ENCODE measurements at regions not wholly inside any gene's neighbourhood (a gene's known extent, or its start where the extent isn't known, plus 50 kb on each side); places are given as distances from the start of the nearest gene placed in this dataset.

GRCh38 chr3:72213296-72214065 is 428.5 kb upstream of the PROK2 start:
- H4K8ac ChIP-seq (ENCODE audit: extremely low read depth, insufficient read depth, low read length) = no peak overlapping the region
- no peak overlapping the region for H3K4me3 ChIP-seq (ENCODE audit: extremely low read depth in 1 of 4, insufficient read depth in 2 of 4, low read depth in 3 of 4, low read length in 4 of 4)
- no peak overlapping the region for H3K56ac ChIP-seq (replicated peaks; ENCODE audit: insufficient read length, low read depth, low read length)
- ChIA-PET CTCF (ENCODE audit: partially characterized antibody) (no interaction called here), POLR2A (ENCODE audit: partially characterized antibody) (no interaction called here)
- no peak overlapping the region for H3K4ac ChIP-seq (replicated peaks; ENCODE audit: insufficient read length, low read depth, low read length)
- no peak for DNase-seq (ENCODE audit: low read depth in 1 of 2, low spot score in 2 of 2)
- no peak overlapping the region for H2BK120ac ChIP-seq (replicated peaks; ENCODE audit: low read depth, low read length)
- no peak overlapping the region for H2BK5ac ChIP-seq (ENCODE audit: low read depth, low read length)
- peaks cover 2% of the 10 kb centered on the region; the same call in 1 of the 2 replicates for H3K23me2 ChIP-seq (ENCODE audit: low read depth, low read length)
- no peak overlapping the region for H2BK12ac ChIP-seq (ENCODE audit: low read depth, low read length)
- H3K27ac ChIP-seq (ENCODE audit: low read depth, low read length) = no peak overlapping the region
- H3K79me1 ChIP-seq (ENCODE audit: low read depth, low read length) = no peaks in the 10 kb centered on the region; the same call in 1 of the 2 replicates
- no peaks in the 10 kb centered on the region for H3K9me3 ChIP-seq (ENCODE audit: insufficient read depth in 2 of 2, low read depth in 1 of 2, low read length in 1 of 2)
- FAIRE-seq = no peak
- no peak overlapping the region for H3K18ac ChIP-seq (ENCODE audit: extremely low read depth, low read length)
- H3K4me1 ChIP-seq (replicated peaks in 1 of 4; ENCODE audit: control insufficient read depth in 3 of 4, insufficient read depth in 4 of 4, low read length in 3 of 4) = no peaks in the 10 kb centered on the region
- H3K36me3 ChIP-seq (ENCODE audit: control insufficient read depth in 2 of 4, insufficient read depth in 4 of 4, low read length in 3 of 4) = no peaks in the 10 kb centered on the region
- WGBS, 2 experiments (ENCODE audit: extremely low coverage in 1 of 2, insufficient coverage in 1 of 2, insufficient read length in 1 of 2, insufficient replicate concordance in 2 of 2, low coverage in 1 of 2, low lambda C conversion rate in 2 of 2, missing lambda C conversion rate in 1 of 2) = 89% methylated on average over 10 of the region's 10 CpGs; no CpG with 5 or more reads in 1 of the 2 experiments
- H2BK15ac ChIP-seq (ENCODE audit: low read length) = no peak overlapping the region
- H3K23ac ChIP-seq (ENCODE audit: insufficient read length) = no peak overlapping the region
- H3K9ac ChIP-seq (replicated peaks in 1 of 4; ENCODE audit: extremely low read depth in 1 of 4, low read depth in 3 of 4, low read length in 3 of 4) = no peak overlapping the region
- H2AK5ac ChIP-seq (ENCODE audit: low read depth, low read length) = no peak overlapping the region
- no peak overlapping the region for H2AFZ ChIP-seq (ENCODE audit: low read length)
- H4K91ac ChIP-seq (replicated peaks; ENCODE audit: insufficient read length, low read length) = no peak overlapping the region
- H2BK20ac ChIP-seq (ENCODE audit: low read length) = no peak overlapping the region
- no peaks in the 10 kb centered on the region for H3K79me2 ChIP-seq (ENCODE audit: control insufficient read depth in 1 of 2, insufficient read depth in 2 of 2, low read length in 2 of 2)
- no peaks in the 10 kb centered on the region for H4K20me1 ChIP-seq (replicated peaks in 1 of 2; ENCODE audit: control insufficient read depth in 1 of 2, insufficient read depth in 2 of 2, low read length in 2 of 2)
- H3K4me2 ChIP-seq (ENCODE audit: insufficient read depth in 1 of 2, low read depth in 2 of 2, low read length in 2 of 2) = no peak overlapping the region
- H3K14ac ChIP-seq (ENCODE audit: insufficient read length) = no peak overlapping the region
- H3K27me3 ChIP-seq (replicated peaks in 1 of 4; ENCODE audit: control insufficient read depth in 3 of 4, extremely low read depth in 1 of 4, insufficient read depth in 3 of 4, low read length in 3 of 4) = peaks cover 0 to 2% (median 0%) of the 10 kb centered on the region in 4 experiments; a peak in 1 of 7 replicates
- H4K5ac ChIP-seq (ENCODE audit: insufficient read length, low read depth, low read length) = no peak overlapping the region
- no peak for TF ChIP-seq RBBP5 (IDR thresholded peaks at IDR 0.05; ENCODE audit: borderline replicate concordance, low read depth, low read length)
- TF ChIP-seq, protein P1, sequence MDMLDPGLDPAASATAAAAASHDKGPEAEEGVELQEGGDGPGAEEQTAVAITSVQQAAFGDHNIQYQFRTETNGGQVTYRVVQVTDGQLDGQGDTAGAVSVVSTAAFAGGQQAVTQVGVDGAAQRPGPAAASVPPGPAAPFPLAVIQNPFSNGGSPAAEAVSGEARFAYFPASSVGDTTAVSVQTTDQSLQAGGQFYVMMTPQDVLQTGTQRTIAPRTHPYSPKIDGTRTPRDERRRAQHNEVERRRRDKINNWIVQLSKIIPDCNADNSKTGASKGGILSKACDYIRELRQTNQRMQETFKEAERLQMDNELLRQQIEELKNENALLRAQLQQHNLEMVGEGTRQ (IDR thresholded peaks at IDR 0.05; ENCODE audit: low read length) = no peak

Measured in H1 (cell line).